GM21515 (cell line): ENCODE measurements at regions not wholly inside any gene's neighbourhood (a gene's known extent, or its start where the extent isn't known, plus 50 kb on each side); places are given as distances from the start of the nearest gene placed in this dataset.
"Not testable (repeated sequence)": the region's sequence is repeated elsewhere in the genome, so short reads cannot be mapped to it uniquely, and the experiment has no call there.

Experiments used
- ATAC-seq: cut with Tn5 transposase; IDR thresholded peaks from one replicate; pipeline ENCODE4 v1.9.1; 2021; ENCODE audit not compliant: unreplicated experiment

- ATAC-seq, result no peak
Observed at GRCh38 chr1:93774707-93775106, 93.1 kb upstream of the BCAR3 start.

- no peak for ATAC-seq
Observed at GRCh38 chr1:93773049-93773838, 91.6 kb upstream of the BCAR3 start.

- no peak for ATAC-seq
Observed at GRCh38 chr1:93771843-93772242, 90.2 kb upstream of the BCAR3 start.

- no peak for ATAC-seq
Observed at GRCh38 chr1:93770640-93771039, 89.0 kb upstream of the BCAR3 start.

GRCh38 chr1:93769777-93770176 lies 88.1 kb upstream of the BCAR3 start:
- ATAC-seq, result no peak

GRCh38 chr1:93768380-93768863 lies 86.8 kb upstream of the BCAR3 start:
- ATAC-seq, result no peak

GRCh38 chr1:93766451-93766850 lies 84.8 kb upstream of the BCAR3 start:
- ATAC-seq, result no peak

- no peak for ATAC-seq
Observed at GRCh38 chr1:93765099-93765498, 83.5 kb upstream of the BCAR3 start.

GRCh38 chr1:93764366-93764750 lies 82.7 kb upstream of the BCAR3 start:
- no peak for ATAC-seq

- ATAC-seq, result no peak
Observed at GRCh38 chr1:93763704-93764365, 82.2 kb upstream of the BCAR3 start.

- ATAC-seq, result no peak
Observed at GRCh38 chr1:93758842-93759515, 77.3 kb upstream of the BCAR3 start.

GRCh38 chr1:93757256-93758036 lies 75.8 kb upstream of the BCAR3 start:
- ATAC-seq, result no peak

- ATAC-seq, result no peak
Observed at GRCh38 chr1:93756657-93757056, 75.0 kb upstream of the BCAR3 start.

GRCh38 chr1:93755251-93755715 lies 73.6 kb upstream of the BCAR3 start:
- not testable (repeated sequence) for ATAC-seq

- ATAC-seq, result no peak
Observed at GRCh38 chr1:93753791-93754763, 72.4 kb upstream of the BCAR3 start.

GRCh38 chr1:93751377-93752250 lies 70.0 kb upstream of the BCAR3 start:
- ATAC-seq, result no peak

- ATAC-seq, result no peak
Observed at GRCh38 chr1:93750955-93751354, 69.3 kb upstream of the BCAR3 start.

- no peak for ATAC-seq
Observed at GRCh38 chr1:93749894-93750301, 68.3 kb upstream of the BCAR3 start.

- no peak for ATAC-seq
Observed at GRCh38 chr1:93749487-93749886, 67.8 kb upstream of the BCAR3 start.
